T-cell (primary cell): ENCODE measurements at regions not wholly inside any gene's neighbourhood (a gene's known extent, or its start where the extent isn't known, plus 50 kb on each side); places are given as distances from the start of the nearest gene placed in this dataset.

Experiments
- ATAC-seq, 4 experiments: fragments of 200-7000 bp in 3 of 4; fragments of 150-1000 bp in 1 of 4; cut with Tn5 transposase; replicated peaks in 1 of 4; 1 replicate in 3 of 4; 2 replicates in 1 of 4; pipeline ENCODE4 v1.10.0; 2021; ENCODE audit warnings: moderate library complexity in 3 of 4, mild to moderate bottlenecking in 2 of 4, moderate number of reproducible peaks in 1 of 4
- CTCF ChIA-PET, 2 donors: fragments of 300-600 bp; sonication (Branson Sonifier 250); formaldehyde crosslinking; loops; one replicate each; lab custom pipeline; 2022; ENCODE audit warnings: antibody characterized with exemption in 2 of 2; lab: Charles Lee
- POLR2A ChIA-PET, 2 donors: fragments of 300-600 bp; sonication (Branson Sonifier 250); formaldehyde crosslinking; loops; one replicate each; lab custom pipeline; 2022; ENCODE audit warnings: antibody characterized with exemption in 2 of 2; lab: Charles Lee
- DNase-seq, 35 experiments: peaks; one replicate each; pipeline versions ENCODE4 v3.0.0 to v3.0.0-alpha.2; 2013 to 2023
- H3K27ac ChIP-seq: one replicate; pipeline ENCODE4 v1.5.1; 2013; ENCODE audit warnings: low read length
- H3K27me3 ChIP-seq, 2 experiments: replicated peaks in 1 of 2; 1 replicate in 1 of 2; 2 replicates in 1 of 2; pipeline versions ENCODE4 v1.6.1 to v1.7.0; 2013; ENCODE audit warnings: low read length in 1 of 2, mixed read lengths in 1 of 2; ENCODE audit not compliant: control insufficient read depth in 2 of 2, insufficient read depth in 2 of 2; ENCODE audit errors: extremely low read depth in 1 of 2
- H3K36me3 ChIP-seq, 2 donors: 1 replicate in 1 of 2; 2 replicates in 1 of 2; pipeline versions ENCODE4 v1.6.1 to v1.7.0; 2013; ENCODE audit warnings: low read length in 1 of 2; ENCODE audit not compliant: control insufficient read depth in 2 of 2, insufficient read depth in 1 of 2; ENCODE audit errors: extremely low read depth in 1 of 2
- H3K4me1 ChIP-seq, 2 experiments: 1 replicate in 1 of 2; 2 replicates in 1 of 2; pipeline versions ENCODE4 v1.6.1 to v1.7.0; 2013; ENCODE audit warnings: low read length in 2 of 2, mixed read lengths in 1 of 2; ENCODE audit not compliant: insufficient read depth in 2 of 2, control insufficient read depth in 1 of 2; ENCODE audit errors: extremely low read depth in 1 of 2
- H3K4me3 ChIP-seq, 2 donors: 1 replicate in 1 of 2; 2 replicates in 1 of 2; pipeline versions ENCODE4 v1.5.1 to v1.7.0; 2013; ENCODE audit warnings: mild to moderate bottlenecking in 2 of 2, low read length in 1 of 2, moderate library complexity in 1 of 2; ENCODE audit not compliant: control insufficient read depth in 1 of 2; ENCODE audit errors: extremely low read depth in 1 of 2
- H3K9me3 ChIP-seq: 2 replicates; pipeline ENCODE4 v1.7.0; 2013
- H3K27ac Mint-ChIP-seq, 2 donors: one replicate each; pipeline ENCODE4 v1.8.0; 2020 to 2021; ENCODE audit warnings: mild to moderate bottlenecking in 2 of 2, mixed read lengths in 2 of 2
- H3K27me3 Mint-ChIP-seq, 2 donors: one replicate each; pipeline ENCODE4 v1.8.0; 2021 to 2022; ENCODE audit warnings: mixed read lengths in 2 of 2
- H3K36me3 Mint-ChIP-seq: one replicate; pipeline ENCODE4 v1.8.0; 2021; ENCODE audit warnings: mixed read lengths
- H3K4me1 Mint-ChIP-seq, 3 donors: one replicate each; pipeline ENCODE4 v1.8.0; 2020 to 2022; ENCODE audit warnings: mixed read lengths in 3 of 3, mild to moderate bottlenecking in 1 of 3
- H3K4me3 Mint-ChIP-seq, 3 donors: one replicate each; pipeline ENCODE4 v1.8.0; 2020 to 2022; ENCODE audit warnings: mild to moderate bottlenecking in 3 of 3, mixed read lengths in 3 of 3, moderate library complexity in 3 of 3
- H3K9me3 Mint-ChIP-seq, 3 donors: one replicate each; pipeline ENCODE4 v1.8.0; 2020 to 2022; ENCODE audit warnings: mixed read lengths in 3 of 3
- WGBS: methylation state at CpG from one replicate; pipeline ENCODE4 v1.1.5; 2013; ENCODE audit warnings: missing lambda C conversion rate; ENCODE audit not compliant: insufficient coverage; 5-methylcytosine and 5-hydroxymethylcytosine counted together

GRCh38 chr2:117396161-117396560 is 418.3 kb upstream of the DDX18 start:
- Histone ChIP-seq H3K4me3 (no peak overlapping the region), H3K27ac (no peak overlapping the region), H3K9me3 (no peaks in the 10 kb centered on the region), H3K4me1 (no peaks in the 10 kb centered on the region), H3K36me3 (no peaks in the 10 kb centered on the region), H3K27me3 (no peaks in the 10 kb centered on the region)
- Mint-ChIP-seq H3K9me3 (peaks cover 12 to 17% (median 15%) of the 10 kb centered on the region in 3 donors), H3K4me1 (no peaks in the 10 kb centered on the region), H3K27me3 (no peaks in the 10 kb centered on the region), H3K27ac (no peak overlapping the region), H3K36me3 (no peaks in the 10 kb centered on the region), H3K4me3 (no peak overlapping the region)
- ChIA-PET CTCF (no interaction called here), POLR2A (no interaction called here)
- DNase-seq (no peak), ATAC-seq (no peak)

GRCh38 chr2:117401582-117401981 is 412.9 kb upstream of the DDX18 start:
- H3K4me3 Mint-ChIP-seq, result no peak overlapping the region
- WGBS, result no CpG with 5 or more reads among the region's 1 CpG

GRCh38 chr2:117406443-117406842 is 408.0 kb upstream of the DDX18 start:
- no peak overlapping the region for H3K4me3 ChIP-seq
- H3K4me1 Mint-ChIP-seq, result no peaks in the 10 kb centered on the region
- H3K36me3 ChIP-seq, result no peaks in the 10 kb centered on the region
- ATAC-seq (no peak), DNase-seq (no peak)
- ChIA-PET POLR2A (no interaction called here), CTCF (no interaction called here)
- no peaks in the 10 kb centered on the region for H3K36me3 Mint-ChIP-seq
- no peaks in the 10 kb centered on the region for H3K27me3 Mint-ChIP-seq
- H3K27ac Mint-ChIP-seq, result no peak overlapping the region
- no peak overlapping the region for H3K27ac ChIP-seq
- H3K9me3 Mint-ChIP-seq, result peaks cover 10 to 17% (median 12%) of the 10 kb centered on the region in 3 donors
- no peaks in the 10 kb centered on the region for H3K9me3 ChIP-seq
- no peaks in the 10 kb centered on the region for H3K27me3 ChIP-seq
- H3K4me1 ChIP-seq, result no peaks in the 10 kb centered on the region
- no peak overlapping the region for H3K4me3 Mint-ChIP-seq
- WGBS, result no CpG with 5 or more reads among the region's 1 CpG

More at GRCh38 chr2:117401582-117401981, 412.9 kb upstream of the DDX18 start:
- Mint-ChIP-seq H3K9me3 (peaks cover 4 to 19% (median 5%) of the 10 kb centered on the region in 3 donors), H3K36me3 (no peaks in the 10 kb centered on the region), H3K27me3 (no peaks in the 10 kb centered on the region), H3K27ac (no peak overlapping the region), H3K4me1 (no peaks in the 10 kb centered on the region)
- H3K9me3 ChIP-seq, result no peaks in the 10 kb centered on the region
- no peaks in the 10 kb centered on the region for H3K36me3 ChIP-seq
- CTCF ChIA-PET, result no interaction called here
- DNase-seq (no peak), ATAC-seq (no peak)
- no peak overlapping the region for H3K27ac ChIP-seq
- no peaks in the 10 kb centered on the region for H3K27me3 ChIP-seq
- POLR2A ChIA-PET, result no interaction called here
- H3K4me3 ChIP-seq, result no peak overlapping the region
- H3K4me1 ChIP-seq, result no peaks in the 10 kb centered on the region

- peaks cover 12 to 17% (median 12%) of the 10 kb centered on the region in 3 donors for H3K9me3 Mint-ChIP-seq
Measured at GRCh38 chr2:117407746-117408145, 406.7 kb upstream of the DDX18 start.

GRCh38 chr2:117409443-117409842 is 405.0 kb upstream of the DDX18 start:
- no peaks in the 10 kb centered on the region for H3K9me3 ChIP-seq
- no peak for DNase-seq
- no peaks in the 10 kb centered on the region for H3K27me3 ChIP-seq
- Mint-ChIP-seq H3K4me1 (no peaks in the 10 kb centered on the region), H3K27me3 (no peaks in the 10 kb centered on the region), H3K9me3 (peaks cover 12 to 17% (median 12%) of the 10 kb centered on the region in 3 donors), H3K36me3 (no peaks in the 10 kb centered on the region), H3K4me3 (no peak overlapping the region), H3K27ac (no peak overlapping the region)
- no peaks in the 10 kb centered on the region for H3K36me3 ChIP-seq
- CTCF ChIA-PET, result no interaction called here
- no peaks in the 10 kb centered on the region for H3K4me1 ChIP-seq
- 64% methylated on average over 2 of the region's 4 CpGs for WGBS
- no peak for ATAC-seq
- no peak overlapping the region for H3K4me3 ChIP-seq
- H3K27ac ChIP-seq, result no peak overlapping the region
- POLR2A ChIA-PET, result no interaction called here

More at GRCh38 chr2:117407746-117408145, 406.7 kb upstream of the DDX18 start:
- H3K36me3 Mint-ChIP-seq, result no peaks in the 10 kb centered on the region
- CTCF ChIA-PET, result no interaction called here
- H3K4me3 ChIP-seq, result no peak overlapping the region
- ATAC-seq (no peak), DNase-seq (no peak)
- H3K4me1 Mint-ChIP-seq, result no peaks in the 10 kb centered on the region
- no peaks in the 10 kb centered on the region for H3K36me3 ChIP-seq
- no peaks in the 10 kb centered on the region for H3K4me1 ChIP-seq
- POLR2A ChIA-PET, result no interaction called here
- H3K27ac ChIP-seq, result no peak overlapping the region
- H3K4me3 Mint-ChIP-seq, result no peak overlapping the region
- 100% methylated on average over 1 of the region's 4 CpGs for WGBS
- H3K27me3 ChIP-seq, result no peaks in the 10 kb centered on the region
- no peaks in the 10 kb centered on the region for H3K27me3 Mint-ChIP-seq
- H3K9me3 ChIP-seq, result no peaks in the 10 kb centered on the region
- no peak overlapping the region for H3K27ac Mint-ChIP-seq

- CTCF ChIA-PET, result no interaction called here
- Histone ChIP-seq H3K9me3 (no peaks in the 10 kb centered on the region), H3K36me3 (no peaks in the 10 kb centered on the region), H3K27ac (no peak overlapping the region), H3K4me3 (no peak overlapping the region), H3K4me1 (no peaks in the 10 kb centered on the region), H3K27me3 (no peaks in the 10 kb centered on the region)
- Mint-ChIP-seq H3K27ac (no peak overlapping the region), H3K27me3 (no peaks in the 10 kb centered on the region), H3K4me1 (no peaks in the 10 kb centered on the region), H3K4me3 (no peak overlapping the region), H3K36me3 (no peaks in the 10 kb centered on the region), H3K9me3 (peaks cover 6 to 39% (median 28%) of the 10 kb centered on the region in 3 donors)
- POLR2A ChIA-PET, result no interaction called here
- 100% methylated on average over 1 of the region's 4 CpGs for WGBS
- ATAC-seq (no peak), DNase-seq (no peak)
Measured at GRCh38 chr2:117411983-117412382, 402.5 kb upstream of the DDX18 start.

GRCh38 chr2:117432746-117433145 is 381.7 kb upstream of the DDX18 start:
- no peaks in the 10 kb centered on the region for H3K9me3 ChIP-seq
- H3K27me3 ChIP-seq, result no peaks in the 10 kb centered on the region
- no peak overlapping the region for H3K27ac ChIP-seq
- Mint-ChIP-seq H3K4me3 (no peak overlapping the region), H3K27me3 (no peaks in the 10 kb centered on the region), H3K9me3 (peaks cover 5 to 21% (median 12%) of the 10 kb centered on the region in 3 donors), H3K4me1 (no peaks in the 10 kb centered on the region), H3K27ac (no peak overlapping the region), H3K36me3 (no peaks in the 10 kb centered on the region)
- POLR2A ChIA-PET, result interaction anchor here in 1 of 2 donors (0.7 kb wide), 1 partner anchor 10 kb away, joined by 3 read pairs; no protein-coding TSS in a partner anchor
- no peak overlapping the region for H3K4me3 ChIP-seq
- DNase-seq, result no peak
- H3K36me3 ChIP-seq, result no peaks in the 10 kb centered on the region
- no peaks in the 10 kb centered on the region for H3K4me1 ChIP-seq
- WGBS, result 90% methylated on average over 1 of the region's 4 CpGs
- CTCF ChIA-PET, result no interaction called here
- ATAC-seq, result no peak
